RWPE1 (cell line): ENCODE measurements at regions not wholly inside any gene's neighbourhood (a gene's known extent, or its start where the extent isn't known, plus 50 kb on each side); places are given as distances from the start of the nearest gene placed in this dataset.

Experiments used
- CTCF ChIA-PET: fragments of 350-600 bp; sonication (Branson Sonifier 250); formaldehyde crosslinking; extraction: SDS; loops from one replicate; lab custom pipeline; 2021; lab: Yijun Ruan, JAX
- POLR2A ChIA-PET: fragments of 400-600 bp; formaldehyde crosslinking; extraction: SDS; loops from one replicate; lab custom pipeline; 2020; ENCODE audit warnings: antibody characterized with exemption; ENCODE audit not compliant: low non-redundant PET; lab: Yijun Ruan, JAX
- DNase-seq: peaks from one replicate; pipeline ENCODE4 v3.0.0; 2012; ENCODE audit warnings: low spot score
- H3K27ac ChIP-seq: fragments of 450-650 bp; 2 replicates; pipeline ENCODE4 v1.5.1; 2017
- CTCF ChIP-seq: fragments of 450-650 bp; conservative IDR thresholded peaks from 2 replicates; pipeline ENCODE4 v1.5.1; 2017; ENCODE audit warnings: low read depth, mild to moderate bottlenecking

DNA sequence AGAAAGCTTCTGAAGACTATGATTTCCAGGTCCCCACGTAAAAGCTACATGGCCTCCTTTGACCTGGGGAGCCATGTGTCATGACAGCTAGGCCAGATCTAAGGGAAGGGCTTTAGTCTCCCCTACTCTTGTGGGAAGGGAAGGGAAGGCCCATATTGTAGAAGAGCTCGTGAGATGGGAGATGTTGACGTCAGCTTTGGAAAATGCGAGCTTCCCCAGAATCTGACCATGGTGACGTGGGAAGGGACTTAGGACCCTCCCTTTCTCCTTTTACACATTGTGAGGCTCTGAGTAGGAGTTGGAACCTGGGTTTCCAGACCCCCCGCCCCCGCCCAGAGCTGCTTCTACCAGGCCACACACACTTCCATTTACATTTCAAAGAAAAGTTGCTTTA, 165.5 kb downstream of the SYK start:
- ChIA-PET POLR2A (no interaction called here), CTCF (interaction anchor here (0.5 kb wide), 1 partner anchor 28 kb away, joined by 3 read pairs; no protein-coding TSS in a partner anchor)
- H3K27ac ChIP-seq: peak overlapping the region; percentile 45
- TF ChIP-seq CTCF: no peak
- DNase-seq: no peak

- DNase-seq: peak; percentile 71
- ChIA-PET CTCF (interaction anchor here (0.6 to 0.7 kb wide), 2 partner anchors 11 to 393 kb away, joined by 4 read pairs; no protein-coding TSS in a partner anchor), POLR2A (no interaction called here)
- TF ChIP-seq CTCF: no peak
- peak overlapping the region; percentile 44 for H3K27ac ChIP-seq
These were observed 167.5 kb downstream of the SYK start for GRCh38 chr9:90969021-90969675.

DNA sequence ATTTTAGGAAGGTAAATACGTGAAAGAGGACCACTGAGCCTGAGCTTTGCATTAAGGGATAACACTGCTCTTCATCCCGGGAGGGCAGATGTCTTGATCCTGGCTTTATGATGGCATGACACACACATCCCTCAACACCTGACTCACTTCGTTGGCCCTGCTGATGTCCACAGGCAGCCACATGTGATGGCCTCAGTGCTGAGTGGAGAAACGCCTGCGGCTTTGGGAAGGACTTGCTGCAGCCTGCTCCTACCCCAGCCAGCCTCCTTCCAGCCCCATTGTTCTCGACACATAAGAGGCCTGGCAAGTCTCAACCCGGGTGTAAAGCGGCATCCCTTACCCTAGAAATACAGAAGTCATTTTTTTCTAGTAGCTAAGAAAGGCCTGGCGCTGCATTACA, 169.0 kb downstream of the SYK start:
- ChIA-PET POLR2A (no interaction called here), CTCF (interaction anchor here (0.5 to 1.4 kb wide), 7 partner anchors 15 to 706 kb away, joined by 3 to 12 read pairs (median 3); no protein-coding TSS in a partner anchor)
- H3K27ac ChIP-seq: peak overlapping the region; percentile 88
- no peak for TF ChIP-seq CTCF
- peak; percentile 97 for DNase-seq

DNA sequence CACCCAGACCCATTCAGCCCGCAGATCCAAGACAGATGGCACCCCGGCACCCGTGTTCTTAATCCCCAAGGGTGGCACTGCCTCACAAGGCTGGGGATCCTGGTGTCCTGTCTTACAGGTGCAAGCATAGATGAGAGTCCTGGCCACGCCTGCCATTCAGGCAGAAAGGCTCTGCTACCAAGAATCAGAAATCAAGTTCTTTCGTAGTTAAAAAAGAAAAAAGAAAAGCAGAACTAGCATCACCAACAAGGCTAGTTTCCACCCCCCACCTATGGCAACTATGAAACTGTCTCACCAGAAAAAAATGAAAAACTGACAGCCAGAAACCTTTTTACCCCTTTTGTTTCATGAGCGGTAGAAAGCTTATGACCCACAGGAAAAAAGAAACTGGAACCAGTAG, 170.4 kb downstream of the SYK start:
- ChIA-PET CTCF (interaction anchor here (0.8 to 1.3 kb wide), 2 partner anchors 13 to 268 kb away, joined by 3 to 5 read pairs; no protein-coding TSS in a partner anchor), POLR2A (no interaction called here)
- peak overlapping the region; percentile 88 for H3K27ac ChIP-seq
- no peak for TF ChIP-seq CTCF
- DNase-seq: no peak

DNA sequence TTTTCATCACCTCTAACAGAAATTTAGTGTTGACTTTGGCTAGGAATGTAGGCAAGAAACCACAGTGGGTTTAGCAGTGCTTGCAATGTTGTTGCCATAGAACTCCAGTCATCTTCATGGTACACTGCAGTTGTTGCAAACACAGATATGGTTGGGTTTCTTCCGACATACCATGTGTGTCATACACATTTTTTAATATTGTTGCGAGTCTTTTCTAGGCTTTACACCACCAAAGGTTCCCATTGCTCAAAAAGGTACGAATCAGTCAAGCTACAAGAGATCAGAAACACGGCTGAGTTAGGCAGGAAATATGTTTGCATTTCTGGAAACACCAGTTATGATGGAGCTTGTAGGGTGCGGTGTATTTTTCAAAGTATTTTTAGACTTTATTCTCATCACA, 172.4 kb downstream of the SYK start:
- ChIA-PET CTCF (no interaction called here), POLR2A (no interaction called here)
- no peak for DNase-seq
- no peak overlapping the region for H3K27ac ChIP-seq
- no peak for TF ChIP-seq CTCF

GRCh38 chr9:90974643-90975245, 173.1 kb downstream of the SYK start:
- no peak for TF ChIP-seq CTCF
- ChIA-PET CTCF (no interaction called here), POLR2A (no interaction called here)
- DNase-seq: no peak
- no peak overlapping the region for H3K27ac ChIP-seq
